ENCODE measurements at regions not wholly inside any gene's neighbourhood (a gene's known extent, or its start where the extent isn't known, plus 50 kb on each side); places are given as distances from the start of the nearest gene placed in this dataset.

DNA sequence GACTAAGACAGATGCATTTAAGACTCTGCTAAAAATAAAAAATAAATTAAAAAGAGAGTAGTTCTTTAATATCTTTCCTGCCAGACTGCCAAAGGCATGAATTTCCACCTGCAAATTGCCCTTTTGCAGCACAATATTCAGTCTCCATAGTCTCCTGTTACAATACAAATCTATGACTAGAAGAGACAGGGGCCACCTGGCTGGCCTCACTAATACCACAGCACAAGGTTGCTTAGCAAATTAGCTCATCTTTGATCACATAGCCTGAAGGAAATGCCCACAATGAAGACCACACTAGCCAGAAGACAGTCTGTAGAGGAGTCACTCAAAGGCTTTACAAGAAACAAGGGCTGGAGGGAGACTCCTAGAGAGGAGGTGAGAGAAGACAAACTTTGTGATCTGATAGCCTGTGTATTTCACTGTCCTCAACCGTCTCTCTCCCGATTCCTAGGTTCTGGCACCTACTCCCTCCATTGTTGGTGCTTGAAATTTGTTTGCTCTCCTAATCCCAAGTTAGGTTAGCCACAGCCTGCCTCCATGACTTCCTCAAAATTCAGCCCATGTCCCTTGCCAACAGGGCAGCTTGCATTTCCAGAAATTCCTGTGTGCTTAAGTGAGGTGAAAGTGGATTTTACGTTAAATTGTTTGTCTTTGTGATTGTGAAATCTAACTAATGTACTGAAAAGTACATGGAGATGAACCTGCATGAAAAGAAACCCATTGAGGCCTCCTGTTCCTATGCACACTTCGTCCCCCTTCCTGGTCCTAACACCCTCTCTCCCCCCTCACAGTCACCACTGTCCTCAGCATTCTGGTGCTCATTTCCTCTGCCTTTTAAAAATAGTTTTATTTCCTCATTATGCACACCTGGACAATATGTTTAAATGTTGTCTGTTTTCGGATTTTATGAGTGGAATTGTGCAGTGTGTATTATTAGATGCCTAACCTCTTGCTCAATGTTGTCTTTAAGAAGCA lies 88.7 kb upstream of the PLXNC1 start:
- TF ChIP-seq, protein P1, sequence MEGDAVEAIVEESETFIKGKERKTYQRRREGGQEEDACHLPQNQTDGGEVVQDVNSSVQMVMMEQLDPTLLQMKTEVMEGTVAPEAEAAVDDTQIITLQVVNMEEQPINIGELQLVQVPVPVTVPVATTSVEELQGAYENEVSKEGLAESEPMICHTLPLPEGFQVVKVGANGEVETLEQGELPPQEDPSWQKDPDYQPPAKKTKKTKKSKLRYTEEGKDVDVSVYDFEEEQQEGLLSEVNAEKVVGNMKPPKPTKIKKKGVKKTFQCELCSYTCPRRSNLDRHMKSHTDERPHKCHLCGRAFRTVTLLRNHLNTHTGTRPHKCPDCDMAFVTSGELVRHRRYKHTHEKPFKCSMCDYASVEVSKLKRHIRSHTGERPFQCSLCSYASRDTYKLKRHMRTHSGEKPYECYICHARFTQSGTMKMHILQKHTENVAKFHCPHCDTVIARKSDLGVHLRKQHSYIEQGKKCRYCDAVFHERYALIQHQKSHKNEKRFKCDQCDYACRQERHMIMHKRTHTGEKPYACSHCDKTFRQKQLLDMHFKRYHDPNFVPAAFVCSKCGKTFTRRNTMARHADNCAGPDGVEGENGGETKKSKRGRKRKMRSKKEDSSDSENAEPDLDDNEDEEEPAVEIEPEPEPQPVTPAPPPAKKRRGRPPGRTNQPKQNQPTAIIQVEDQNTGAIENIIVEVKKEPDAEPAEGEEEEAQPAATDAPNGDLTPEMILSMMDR (conservative IDR thresholded peaks at IDR 0.05; ENCODE audit: low read depth in 2 of 2) = no peak
- no peak for TF ChIP-seq EZH2 (IDR thresholded peaks at IDR 0.05; ENCODE audit: low read depth, unreplicated experiment)
- TF ChIP-seq POLR2AphosphoS5 (IDR thresholded peaks at IDR 0.05; ENCODE audit: low read depth) = no peak
- TF ChIP-seq JUNB (IDR thresholded peaks at IDR 0.05; ENCODE audit: unreplicated experiment) = no peak
- TF ChIP-seq, protein P2, sequence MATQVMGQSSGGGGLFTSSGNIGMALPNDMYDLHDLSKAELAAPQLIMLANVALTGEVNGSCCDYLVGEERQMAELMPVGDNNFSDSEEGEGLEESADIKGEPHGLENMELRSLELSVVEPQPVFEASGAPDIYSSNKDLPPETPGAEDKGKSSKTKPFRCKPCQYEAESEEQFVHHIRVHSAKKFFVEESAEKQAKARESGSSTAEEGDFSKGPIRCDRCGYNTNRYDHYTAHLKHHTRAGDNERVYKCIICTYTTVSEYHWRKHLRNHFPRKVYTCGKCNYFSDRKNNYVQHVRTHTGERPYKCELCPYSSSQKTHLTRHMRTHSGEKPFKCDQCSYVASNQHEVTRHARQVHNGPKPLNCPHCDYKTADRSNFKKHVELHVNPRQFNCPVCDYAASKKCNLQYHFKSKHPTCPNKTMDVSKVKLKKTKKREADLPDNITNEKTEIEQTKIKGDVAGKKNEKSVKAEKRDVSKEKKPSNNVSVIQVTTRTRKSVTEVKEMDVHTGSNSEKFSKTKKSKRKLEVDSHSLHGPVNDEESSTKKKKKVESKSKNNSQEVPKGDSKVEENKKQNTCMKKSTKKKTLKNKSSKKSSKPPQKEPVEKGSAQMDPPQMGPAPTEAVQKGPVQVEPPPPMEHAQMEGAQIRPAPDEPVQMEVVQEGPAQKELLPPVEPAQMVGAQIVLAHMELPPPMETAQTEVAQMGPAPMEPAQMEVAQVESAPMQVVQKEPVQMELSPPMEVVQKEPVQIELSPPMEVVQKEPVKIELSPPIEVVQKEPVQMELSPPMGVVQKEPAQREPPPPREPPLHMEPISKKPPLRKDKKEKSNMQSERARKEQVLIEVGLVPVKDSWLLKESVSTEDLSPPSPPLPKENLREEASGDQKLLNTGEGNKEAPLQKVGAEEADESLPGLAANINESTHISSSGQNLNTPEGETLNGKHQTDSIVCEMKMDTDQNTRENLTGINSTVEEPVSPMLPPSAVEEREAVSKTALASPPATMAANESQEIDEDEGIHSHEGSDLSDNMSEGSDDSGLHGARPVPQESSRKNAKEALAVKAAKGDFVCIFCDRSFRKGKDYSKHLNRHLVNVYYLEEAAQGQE (IDR thresholded peaks at IDR 0.05; ENCODE audit: unreplicated experiment) = no peak
- TF ChIP-seq CREB1 (CRISPR knock-in tag; IDR thresholded peaks at IDR 0.05; ENCODE audit: low read depth) = no peak
- no peak for TF ChIP-seq STAT1 (IDR thresholded peaks at IDR 0.05; ENCODE audit: unreplicated experiment)
- TF ChIP-seq ZNF331 (CRISPR knock-in tag; IDR thresholded peaks at IDR 0.05; ENCODE audit: low read depth) = no peak
- no peak for TF ChIP-seq EZH2phosphoT487 (IDR thresholded peaks at IDR 0.05; ENCODE audit: unreplicated experiment)
- TF ChIP-seq NANOG (IDR thresholded peaks at IDR 0.05; ENCODE audit: borderline replicate concordance) = no peak

All from GM23338 (cell line).